Dermis microvascular lymphatic vessel endothelial cell (primary cell): ENCODE measurements at regions not wholly inside any gene's neighbourhood (a gene's known extent, or its start where the extent isn't known, plus 50 kb on each side); places are given as distances from the start of the nearest gene placed in this dataset.
"Not testable (repeated sequence)": the region's sequence is repeated elsewhere in the genome, so short reads cannot be mapped to it uniquely, and the experiment has no call there.

ENCODE experiments used
- DNase-seq, 2 donors: peaks; one replicate each; pipeline versions ENCODE4 v3.0.0 to v3.0.0-alpha.2; 2010; ENCODE audit warnings: low read depth in 2 of 2

DNA sequence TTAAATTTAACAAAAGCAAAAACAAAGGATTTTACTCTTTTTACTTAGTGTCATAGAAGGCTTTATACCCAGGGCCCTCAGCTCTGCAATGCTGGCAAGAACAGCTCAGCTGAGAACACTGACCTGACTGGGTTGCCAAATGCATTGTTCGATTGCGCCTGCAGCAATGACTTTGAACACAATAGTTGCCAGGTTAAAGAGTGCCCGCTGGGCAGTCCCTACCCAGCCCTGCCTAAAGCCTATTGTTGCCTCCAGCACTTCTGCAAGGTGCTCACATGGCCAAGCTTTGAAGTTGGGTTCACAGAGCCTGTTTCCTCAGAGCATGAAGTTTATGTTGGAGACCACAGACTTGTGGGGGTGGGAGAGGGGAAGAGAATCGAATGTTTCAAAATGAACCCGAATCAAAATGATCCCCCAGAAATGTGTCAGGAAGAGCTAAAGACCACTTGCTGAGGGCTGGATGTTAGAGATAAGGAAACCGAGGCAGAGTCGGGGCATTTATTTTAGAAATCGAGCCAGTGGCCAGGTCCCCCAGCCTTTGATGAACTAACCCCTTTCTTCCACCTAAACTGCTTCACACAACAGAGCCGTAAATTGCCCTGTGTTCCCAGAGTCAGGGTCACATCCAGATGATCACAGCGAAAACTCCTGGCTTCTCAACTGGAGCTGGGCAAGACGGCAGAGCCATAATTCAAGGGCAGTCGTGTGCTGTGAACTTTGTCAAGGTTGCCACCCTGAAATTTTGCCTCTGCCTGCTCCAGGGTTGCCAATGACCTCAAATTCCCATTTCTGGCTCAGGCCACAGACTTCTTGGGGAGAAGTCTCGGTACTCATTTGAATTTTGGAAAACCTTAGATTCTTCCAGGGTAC is 55.0 kb downstream of the FOXA2 start:
- no peak for DNase-seq

DNA sequence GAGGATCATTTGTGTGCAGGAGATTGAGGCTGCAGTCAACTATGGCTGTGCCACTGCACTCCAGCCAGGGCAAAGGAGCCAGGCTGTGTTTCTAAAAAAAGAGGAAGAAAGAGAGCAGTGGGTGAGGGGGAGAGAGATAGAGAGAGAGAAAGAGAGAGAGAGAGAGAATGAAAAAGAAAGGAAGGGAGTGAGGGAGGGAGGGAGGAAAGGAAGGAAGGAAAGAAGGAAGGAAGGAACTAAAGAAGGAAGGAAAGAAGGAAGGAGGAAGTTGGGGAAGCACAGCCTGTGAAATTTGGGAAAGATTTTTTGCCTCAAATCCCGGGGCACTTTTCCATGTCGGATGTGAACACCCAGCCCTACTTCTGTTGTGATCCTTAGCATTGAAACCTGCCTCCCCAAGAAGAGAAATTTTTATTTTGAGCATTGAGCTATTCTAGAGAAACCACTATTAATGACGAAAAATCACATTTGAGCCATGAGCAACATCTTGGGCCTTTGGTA is 57.8 kb downstream of the FOXA2 start:
- no peak for DNase-seq

DNA sequence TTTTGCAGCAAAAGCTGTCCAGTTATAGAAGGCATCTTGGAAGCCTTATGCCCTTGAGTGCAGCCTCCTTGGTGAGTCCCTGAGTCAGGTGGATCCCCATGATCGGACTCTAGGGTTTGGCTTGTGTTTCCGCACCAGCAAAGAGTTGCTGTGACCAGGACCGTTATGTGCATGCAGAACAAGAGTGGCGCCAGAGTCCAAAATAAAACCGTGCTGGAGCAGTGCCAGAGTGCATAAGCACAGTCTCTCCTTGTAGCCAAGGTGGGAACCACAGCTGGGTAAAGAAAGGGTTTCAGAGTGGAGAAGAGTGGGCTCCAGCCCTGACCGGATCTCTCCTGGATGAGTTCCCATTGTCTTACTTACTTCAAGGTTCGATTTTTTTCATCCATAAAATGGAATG is 58.6 kb downstream of the FOXA2 start:
- no peak for DNase-seq

DNA sequence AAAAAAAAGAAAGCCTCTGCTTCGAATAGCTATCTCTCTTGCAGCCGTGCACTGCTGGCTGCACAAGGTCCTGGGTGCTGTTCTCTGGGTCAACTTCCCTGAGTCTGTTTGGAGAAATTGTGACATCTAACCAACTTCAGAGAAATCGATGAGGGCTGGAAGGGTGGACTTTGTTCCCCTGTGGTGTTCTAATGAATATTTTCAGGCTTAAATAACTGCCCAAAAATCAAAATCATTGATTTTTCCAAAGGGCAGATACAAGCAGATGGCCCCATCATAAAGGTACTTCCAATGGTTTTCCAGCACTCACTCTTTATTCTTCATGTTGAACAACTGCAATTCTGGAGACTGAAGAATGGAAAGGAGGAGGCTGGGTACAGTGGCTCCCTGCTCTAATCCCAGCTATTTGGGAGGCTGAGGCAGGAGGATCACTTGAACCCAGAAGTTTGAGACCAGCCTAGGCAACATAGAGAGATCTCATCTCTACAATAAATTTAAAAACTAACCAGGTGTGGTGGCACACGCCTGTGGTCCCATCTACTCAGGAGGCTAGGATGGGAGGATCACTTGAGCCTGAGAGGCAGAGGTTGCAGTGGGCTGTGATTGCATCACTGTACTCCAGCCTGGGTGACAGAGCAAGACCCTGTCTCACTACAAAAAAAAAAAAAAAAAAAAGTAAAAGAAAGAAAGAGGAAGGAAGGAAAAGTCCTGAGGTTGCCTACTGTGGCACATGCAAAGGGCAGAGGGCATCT is 59.1 kb downstream of the FOXA2 start:
- no peak for DNase-seq

DNA sequence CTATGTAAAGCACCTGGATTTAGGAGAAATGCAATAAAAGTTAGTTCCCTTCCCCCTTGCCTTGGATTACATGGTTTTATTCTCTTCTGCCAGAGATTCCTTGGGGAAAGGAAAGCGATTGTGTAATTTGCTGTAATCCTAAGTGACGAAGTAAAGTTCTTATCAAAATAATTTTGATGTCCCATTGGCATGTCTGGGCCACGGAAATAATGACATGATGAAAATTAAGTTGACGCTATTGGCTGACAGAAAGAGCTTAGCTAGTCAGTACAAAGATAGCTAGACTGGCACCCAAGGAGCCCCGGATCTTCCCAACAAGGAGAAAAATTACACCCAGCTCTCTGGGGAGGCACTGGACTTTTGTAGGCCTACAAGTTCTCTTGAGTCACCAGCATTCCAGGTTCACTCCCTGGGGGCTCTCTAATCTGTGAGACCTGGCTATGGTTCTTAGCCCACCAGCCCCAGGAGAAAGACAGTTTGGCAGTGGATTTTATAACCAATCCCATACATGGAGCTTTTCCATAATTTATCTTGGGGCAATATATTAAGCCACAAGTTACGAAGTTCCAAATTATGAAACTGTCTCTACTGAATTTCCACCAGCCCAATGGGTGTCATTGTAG is 59.9 kb downstream of the FOXA2 start:
- no peak for DNase-seq

DNA sequence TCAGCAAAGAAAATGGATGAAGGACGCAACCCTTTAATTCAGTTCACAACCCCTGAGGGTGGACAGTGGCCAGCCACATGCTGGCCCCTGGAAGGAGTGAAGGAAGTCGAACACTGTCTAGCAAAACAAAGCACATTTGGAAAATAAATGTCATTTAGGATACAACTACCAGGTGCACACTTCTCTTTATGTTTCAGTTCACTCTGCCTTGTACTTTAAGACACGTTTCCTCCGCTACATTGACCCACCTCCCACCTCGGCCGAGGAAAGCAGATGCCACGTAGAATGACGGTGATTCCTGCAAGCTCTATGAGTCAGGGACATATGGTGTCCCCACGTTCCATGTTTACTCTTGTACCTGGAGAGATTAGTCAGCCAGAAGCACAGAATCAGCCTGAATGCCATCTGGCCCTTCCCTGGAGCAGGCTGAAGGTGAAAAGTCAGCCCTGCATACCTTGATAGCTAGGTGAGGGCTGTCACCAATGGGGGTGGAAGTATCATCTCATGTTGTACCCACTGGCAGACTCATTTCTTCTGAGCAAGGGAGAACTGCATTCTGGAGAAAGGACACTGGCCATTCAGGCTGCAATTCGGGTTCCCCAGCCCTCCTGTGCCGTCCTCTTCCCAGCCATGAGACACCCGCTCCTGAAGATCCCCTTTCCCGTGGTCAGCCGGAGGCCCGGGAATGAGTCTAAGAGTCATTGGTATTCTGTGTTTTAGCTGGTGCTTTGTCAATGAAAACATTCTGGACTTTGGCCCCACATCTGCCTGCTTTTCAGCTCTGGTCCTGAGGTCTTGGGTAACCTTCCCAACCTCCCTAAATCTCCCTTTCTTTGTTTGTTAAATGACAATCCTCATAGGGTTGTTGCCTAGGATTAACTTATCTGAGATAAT is 60.6 kb downstream of the FOXA2 start:
- no peak for DNase-seq

DNA sequence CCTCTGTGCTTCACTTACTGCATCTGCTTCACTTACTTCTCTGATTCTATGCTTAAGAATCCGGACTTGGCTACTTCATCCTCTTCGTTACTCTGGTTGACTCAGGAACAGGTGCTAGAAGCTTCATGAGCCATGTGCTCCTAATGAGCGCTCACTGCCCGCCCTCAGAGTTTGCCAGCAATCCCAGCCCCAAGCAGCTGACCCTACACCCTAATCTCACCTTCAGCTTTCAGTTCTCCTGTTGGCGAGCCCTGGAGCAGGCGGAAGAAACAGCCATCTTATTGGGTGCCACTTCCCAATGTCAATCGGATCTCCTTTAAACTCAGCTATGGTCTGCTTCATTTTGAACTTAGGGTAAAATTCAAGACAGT is 61.3 kb downstream of the FOXA2 start:
- DNase-seq = no peak

DNA sequence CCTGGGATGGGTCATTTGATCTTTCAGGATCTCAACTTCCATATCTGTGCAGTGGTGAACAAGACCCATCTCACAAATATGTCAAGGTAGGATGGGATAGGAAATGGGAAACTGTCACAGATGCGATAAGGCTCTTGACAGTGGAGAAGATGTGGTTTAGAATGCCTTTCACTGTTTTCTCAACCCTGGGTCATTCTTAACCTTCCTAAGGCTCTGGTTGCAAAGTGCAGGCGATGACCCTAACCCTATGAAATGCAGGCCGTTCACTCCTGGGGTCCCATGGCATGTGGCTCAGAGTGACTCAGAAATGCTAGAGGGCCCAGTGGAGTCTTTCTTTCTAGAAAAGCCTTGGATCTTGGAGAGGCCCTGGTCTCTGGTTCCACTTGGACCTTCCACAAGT is 61.7 kb downstream of the FOXA2 start:
- DNase-seq = no peak

DNA sequence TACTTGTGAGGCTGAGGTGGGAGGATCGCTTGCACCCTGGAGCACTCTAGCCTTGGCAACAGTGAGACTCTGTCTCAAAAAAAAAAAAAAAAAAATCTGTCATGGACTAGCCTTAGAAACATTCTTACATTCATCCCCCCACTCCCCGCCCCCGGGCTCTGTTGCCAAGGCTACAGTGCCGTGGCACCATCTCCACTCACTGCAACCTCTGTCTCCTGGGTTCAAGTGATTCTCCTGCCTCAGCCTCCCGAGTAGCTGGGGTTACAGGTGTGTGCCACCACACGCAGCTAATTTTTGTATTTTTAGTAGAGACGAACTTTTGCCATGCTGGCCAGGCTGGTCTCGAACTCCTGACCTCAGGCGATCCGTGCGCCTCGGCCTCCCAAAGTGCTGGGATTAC is 62.4 kb downstream of the FOXA2 start:
- DNase-seq = not testable (repeated sequence)

DNA sequence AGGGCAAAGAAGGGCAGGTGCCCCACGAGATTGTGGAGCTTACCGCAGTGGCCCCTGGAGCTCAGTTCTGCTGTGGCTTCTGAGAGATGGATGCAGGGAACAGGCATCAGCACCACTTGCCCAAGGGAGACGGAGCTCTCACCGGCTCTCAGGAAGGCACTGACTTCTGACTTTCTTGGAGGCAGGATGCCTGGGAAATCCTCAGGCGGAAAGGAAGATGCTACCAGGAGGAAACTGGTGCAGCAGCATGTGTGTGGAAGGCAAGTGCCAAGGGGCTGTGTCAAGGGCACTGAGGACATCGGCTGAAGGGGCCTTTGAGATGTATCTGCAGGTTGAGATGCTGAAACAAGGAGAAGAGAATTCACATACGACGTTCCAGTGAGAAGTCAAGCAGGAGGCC is 64.0 kb downstream of the FOXA2 start:
- DNase-seq = no peak

DNA sequence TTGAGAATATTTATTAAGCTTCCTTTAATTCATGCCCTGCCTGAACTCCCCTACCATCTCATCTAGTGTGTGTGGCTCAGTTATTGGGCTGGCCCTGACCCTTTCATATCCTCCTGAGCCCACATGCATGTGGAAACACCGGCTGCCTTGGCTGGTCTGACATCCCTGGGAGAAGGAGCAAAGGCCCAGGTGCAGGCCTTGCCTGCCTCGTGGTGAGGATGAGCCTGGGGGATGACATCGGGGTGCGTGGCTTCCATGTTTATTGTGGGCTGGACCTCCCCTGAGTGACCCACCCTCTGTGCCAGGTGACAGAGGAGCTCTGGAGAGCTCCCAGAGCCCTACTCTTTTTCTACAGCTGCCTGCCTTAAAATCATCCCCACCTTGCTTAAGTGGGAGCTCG is 69.1 kb downstream of the FOXA2 start:
- no peak for DNase-seq

DNA sequence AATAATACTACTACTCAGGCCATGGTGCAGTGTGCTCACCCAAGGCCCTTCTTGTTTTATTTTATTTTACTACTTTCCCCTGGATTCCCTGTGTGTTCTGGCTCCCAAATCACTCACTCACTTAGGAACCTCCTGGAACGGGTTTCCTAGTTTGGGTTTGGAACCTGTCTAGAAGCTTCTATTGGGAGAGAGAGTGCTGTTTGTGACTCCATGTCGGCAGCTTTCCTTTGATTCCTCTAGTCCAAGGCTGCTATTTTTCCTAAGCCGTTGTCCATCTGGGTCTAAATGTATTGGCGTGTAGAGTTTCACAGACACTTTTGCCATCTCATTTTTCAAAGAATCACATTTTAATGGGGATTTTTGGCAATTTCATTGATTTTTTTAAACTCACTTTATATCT is 70.8 kb downstream of the FOXA2 start:
- DNase-seq = no peak

DNA sequence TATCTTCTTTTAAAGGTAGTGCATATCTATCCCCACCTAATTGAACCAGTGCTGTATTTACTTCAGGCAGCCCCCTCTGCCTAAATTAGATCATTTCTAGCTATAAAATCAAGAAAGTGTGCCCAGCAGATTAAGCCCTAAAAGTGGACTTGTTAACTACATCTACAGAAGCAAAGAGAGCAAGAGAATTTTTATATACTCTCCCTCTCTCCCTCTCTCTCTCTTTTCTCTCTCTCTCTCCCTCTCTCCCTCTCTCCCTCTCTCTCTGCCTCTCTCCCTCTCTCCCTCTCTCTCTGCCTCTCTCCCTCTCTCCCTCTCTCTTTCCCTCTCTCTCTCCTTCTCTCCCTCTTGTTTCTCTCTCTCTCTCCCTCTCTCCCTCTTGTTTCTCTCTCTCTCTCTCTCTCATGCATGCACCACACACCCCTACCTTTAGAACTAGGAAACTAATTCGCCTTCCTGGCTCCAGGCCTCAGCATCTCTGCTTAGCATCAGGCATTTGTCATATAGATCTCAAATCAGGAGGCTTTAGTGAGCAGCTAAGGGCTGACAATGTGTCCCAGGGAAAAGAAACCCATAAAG is 71.4 kb downstream of the FOXA2 start:
- DNase-seq = no peak

DNA sequence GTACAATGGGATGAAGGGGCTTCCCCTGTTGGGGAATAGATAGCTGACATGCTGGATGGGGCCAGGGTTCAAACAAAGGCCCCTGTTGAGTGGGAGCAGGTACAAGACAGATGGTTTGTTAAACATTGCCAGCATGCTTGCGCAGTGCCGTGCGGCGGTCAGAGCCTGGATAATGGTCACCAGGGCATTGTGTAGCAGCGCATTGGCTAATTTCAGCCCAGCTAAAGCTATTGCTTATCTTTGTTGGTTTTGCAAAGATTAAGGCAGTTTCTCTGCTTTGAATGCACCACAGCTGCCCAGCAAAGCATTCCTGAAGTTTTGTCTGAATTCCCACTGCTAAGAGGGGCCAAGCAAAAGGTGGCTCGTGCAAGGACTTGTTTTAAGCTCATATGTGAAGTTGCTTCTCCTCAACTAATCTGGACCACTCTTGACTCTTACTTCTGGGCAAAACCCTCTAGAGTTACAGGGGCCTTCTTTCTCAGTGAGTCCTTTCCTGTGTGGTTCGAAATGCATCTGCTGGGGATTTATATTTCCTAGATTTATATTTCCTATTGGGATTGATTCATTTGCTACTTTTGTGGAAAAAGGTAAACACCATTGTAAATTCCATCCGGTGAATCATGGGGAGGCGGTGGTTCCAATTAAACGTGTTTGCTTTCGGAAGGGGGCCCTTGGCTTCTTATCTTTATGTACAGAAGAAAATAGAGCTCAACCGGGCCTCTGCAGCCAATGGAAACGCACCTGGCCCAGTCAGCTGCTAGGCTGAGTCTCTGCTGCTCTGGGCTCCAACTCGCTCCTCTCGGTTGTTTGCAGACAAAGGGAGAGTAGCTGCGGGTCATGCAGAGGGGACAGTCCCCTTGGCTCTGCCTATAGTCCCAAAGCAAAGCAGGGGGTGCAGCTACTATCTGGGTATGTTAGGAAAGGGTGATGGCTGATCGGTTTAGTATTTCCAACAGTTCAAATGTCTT is 72.1 kb downstream of the FOXA2 start:
- peak; percentile 1 to 74 for DNase-seq

DNA sequence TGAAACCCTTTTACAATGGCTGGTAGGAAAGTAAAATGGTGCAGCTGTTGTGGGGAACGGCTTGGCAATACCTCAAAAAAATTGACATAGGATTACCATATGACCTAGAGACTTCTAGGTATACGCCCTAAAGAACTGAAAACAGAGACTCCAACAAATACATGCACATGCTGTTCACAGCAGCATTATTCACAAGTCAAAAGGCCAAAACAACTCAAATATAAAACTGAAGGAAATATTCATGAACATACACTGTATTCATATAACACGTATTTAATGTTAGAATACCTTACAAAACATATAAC is 74.6 kb downstream of the FOXA2 start:
- DNase-seq = no peak

DNA sequence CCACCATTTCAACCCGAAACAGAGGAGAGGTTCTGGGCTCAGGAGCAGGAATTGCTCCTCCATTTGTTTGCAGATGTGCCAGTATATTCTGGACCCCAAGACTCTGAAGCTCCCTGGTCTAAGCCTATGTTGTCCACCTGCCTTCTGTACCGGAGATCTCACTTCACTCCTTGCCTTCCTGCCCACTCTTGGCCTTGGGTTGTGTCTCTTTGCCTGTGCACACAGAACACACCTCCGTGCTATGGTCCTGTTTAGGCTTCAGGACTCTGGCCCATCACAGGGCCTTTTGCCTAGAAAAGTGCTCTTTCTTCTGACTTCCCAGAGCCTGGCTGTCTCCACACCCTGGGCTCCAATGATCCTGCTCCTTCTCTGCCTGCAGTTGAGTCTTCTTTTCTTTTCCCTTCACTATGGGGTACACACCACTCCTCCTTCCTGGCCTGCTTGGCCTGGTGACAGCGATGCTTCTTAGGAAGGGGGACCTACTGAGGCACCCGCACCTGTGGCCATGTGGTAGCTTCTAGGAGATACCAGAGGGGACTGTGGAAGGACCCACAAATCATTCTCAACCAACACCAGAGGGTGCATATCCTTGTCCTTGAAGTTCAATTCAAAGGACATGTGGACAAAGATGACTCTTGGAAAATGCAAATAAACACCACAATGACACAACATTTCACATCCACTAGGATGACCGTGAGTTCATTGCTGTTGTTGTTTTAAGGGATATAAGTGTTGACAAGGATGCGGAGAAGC is 75.1 kb downstream of the FOXA2 start:
- no peak for DNase-seq

DNA sequence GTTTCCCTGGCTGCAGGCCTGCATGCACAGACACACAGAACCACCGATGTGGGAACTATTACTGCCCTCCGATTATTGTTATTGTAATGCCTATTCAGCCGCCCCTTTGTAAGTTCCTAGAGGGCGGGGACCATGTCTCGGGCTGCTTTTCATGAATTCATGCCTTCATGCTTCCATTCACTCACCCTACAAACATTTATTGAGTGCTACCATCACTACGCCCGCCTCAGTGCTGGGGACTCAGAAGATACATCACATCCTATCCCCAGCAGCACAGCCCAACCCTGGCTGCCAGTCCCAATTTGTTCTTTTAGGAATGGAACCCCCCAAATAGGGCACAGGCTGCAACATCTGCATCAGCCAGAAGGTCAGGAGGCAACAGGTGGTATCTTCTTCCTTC is 75.9 kb downstream of the FOXA2 start:
- DNase-seq = no peak

DNA sequence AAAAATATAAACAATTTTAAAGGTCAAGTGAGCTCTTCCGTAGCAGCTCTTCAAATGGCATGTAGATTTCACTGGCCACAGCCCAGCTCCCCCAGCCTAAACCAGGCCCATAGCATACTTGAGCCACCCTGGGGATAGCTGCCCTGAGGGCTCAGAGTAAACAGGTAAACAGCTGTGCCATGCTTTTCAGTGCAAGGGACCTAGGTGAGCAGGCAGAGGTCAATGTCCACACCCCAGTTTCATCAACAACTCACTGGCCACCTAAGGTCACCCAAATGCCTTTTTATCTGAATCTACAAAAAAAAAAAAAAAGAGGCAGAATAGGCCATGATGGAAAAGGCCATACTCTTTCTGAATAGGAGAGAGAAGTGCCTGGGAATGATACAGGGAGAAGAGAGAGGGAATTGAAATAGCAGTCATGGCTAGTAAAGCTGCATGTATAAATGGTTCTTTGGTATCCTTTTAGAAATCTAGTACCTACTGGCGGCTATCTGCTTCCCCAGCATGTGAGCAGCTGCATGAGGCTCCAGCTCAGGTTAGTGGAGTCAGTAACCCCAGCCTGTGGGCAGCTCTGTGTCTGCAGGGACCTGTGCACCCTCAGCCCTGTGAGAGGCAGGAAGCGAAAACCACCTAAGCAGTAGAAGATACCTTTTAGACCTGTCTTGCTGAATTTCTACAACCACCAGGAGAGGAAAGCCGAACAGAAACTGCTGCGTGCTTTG is 77.0 kb downstream of the FOXA2 start:
- DNase-seq = no peak

DNA sequence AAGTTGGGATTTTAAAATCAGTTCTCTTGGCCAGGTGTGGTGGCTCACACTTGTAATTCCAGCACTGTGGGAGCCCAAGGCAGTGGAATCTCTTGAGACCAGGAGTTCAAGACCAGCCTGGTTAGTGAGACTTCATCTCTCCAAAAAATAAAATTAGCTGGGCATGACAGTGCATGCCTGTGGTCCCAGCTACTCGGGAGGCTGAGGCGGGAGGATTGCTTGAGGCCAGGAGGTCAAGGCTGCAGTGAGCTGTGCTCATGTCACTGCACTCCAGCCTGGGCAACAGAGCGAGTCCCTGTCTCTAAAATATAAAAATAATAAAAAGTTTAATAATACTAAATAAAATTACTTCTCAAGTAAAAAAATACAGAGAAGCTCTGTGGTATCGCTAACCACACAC is 77.5 kb downstream of the FOXA2 start:
- DNase-seq = no peak
